ENCODE measurements at regions not wholly inside any gene's neighbourhood (a gene's known extent, or its start where the extent isn't known, plus 50 kb on each side); places are given as distances from the start of the nearest gene placed in this dataset.
"Not testable (repeated sequence)": the region's sequence is repeated elsewhere in the genome, so short reads cannot be mapped to it uniquely, and the experiment has no call there.

- DNase-seq, result no peak
Measured at GRCh38 chr3:10628891-10629670, 123.7 kb upstream of the ATP2B2 start.

- DNase-seq, result no peak
Measured at GRCh38 chr3:10629671-10630040, 124.3 kb upstream of the ATP2B2 start.

GRCh38 chr3:10631224-10631623 lies 125.8 kb upstream of the ATP2B2 start:
- DNase-seq, result no peak

GRCh38 chr3:10632125-10632524 lies 126.7 kb upstream of the ATP2B2 start:
- no peak for DNase-seq

GRCh38 chr3:10632741-10633140 lies 127.4 kb upstream of the ATP2B2 start:
- no peak for DNase-seq

GRCh38 chr3:10635446-10636076 lies 130.2 kb upstream of the ATP2B2 start:
- DNase-seq, result no peak

GRCh38 chr3:10637342-10637741 lies 132.0 kb upstream of the ATP2B2 start:
- no peak for DNase-seq

- DNase-seq, result no peak
Measured at GRCh38 chr3:10638466-10638865, 133.1 kb upstream of the ATP2B2 start.

- DNase-seq, result no peak
Measured at GRCh38 chr3:10641760-10642159, 136.4 kb upstream of the ATP2B2 start.

GRCh38 chr3:10644189-10644588 lies 138.8 kb upstream of the ATP2B2 start:
- no peak for DNase-seq

- DNase-seq, result no peak
Measured at GRCh38 chr3:10645800-10646199, 140.4 kb upstream of the ATP2B2 start.

GRCh38 chr3:10646531-10647335 lies 141.3 kb upstream of the ATP2B2 start:
- DNase-seq, result no peak

- DNase-seq, result no peak
Measured at GRCh38 chr3:10647376-10647775, 142.0 kb upstream of the ATP2B2 start.

- DNase-seq, result no peak
Measured at GRCh38 chr3:10648181-10648580, 142.8 kb upstream of the ATP2B2 start.

GRCh38 chr3:10649463-10649862 lies 144.1 kb upstream of the ATP2B2 start:
- DNase-seq, result not testable (repeated sequence)

GRCh38 chr3:10651506-10651905 lies 146.1 kb upstream of the ATP2B2 start:
- DNase-seq, result no peak

GRCh38 chr3:10653241-10653640 lies 147.9 kb upstream of the ATP2B2 start:
- no peak for DNase-seq

- no peak for DNase-seq
Measured at GRCh38 chr3:10653866-10654611, 148.7 kb upstream of the ATP2B2 start.

- no peak for DNase-seq
Measured at GRCh38 chr3:10655105-10655504, 149.7 kb upstream of the ATP2B2 start.

GRCh38 chr3:10657339-10657738 lies 152.0 kb upstream of the ATP2B2 start:
- DNase-seq, result not testable (repeated sequence)

GRCh38 chr3:10665592-10665991 lies 150.4 kb upstream of the SLC6A11 start:
- no peak for DNase-seq

- DNase-seq, result peak; percentile 11 to 15
Measured at GRCh38 chr3:10666621-10667020, 149.4 kb upstream of the SLC6A11 start.

- DNase-seq, result no peak
Measured at GRCh38 chr3:10667269-10667668, 148.8 kb upstream of the SLC6A11 start.
